ELF-1 (cell line): ENCODE measurements at regions not wholly inside any gene's neighbourhood (a gene's known extent, or its start where the extent isn't known, plus 50 kb on each side); places are given as distances from the start of the nearest gene placed in this dataset.
"Not testable (repeated sequence)": the region's sequence is repeated elsewhere in the genome, so short reads cannot be mapped to it uniquely, and the experiment has no call there.

Source experiments
- DNase-seq: peaks from one replicate; pipeline ENCODE4 v3.0.0-alpha.2; 2016; ENCODE audit warnings: low read depth, low spot score

- DNase-seq, result no peak
Measured at GRCh38 chr2:83282043-83282795, 1176.9 kb downstream of the SUCLG1 start.

GRCh38 chr2:83280391-83280790, 1178.7 kb downstream of the SUCLG1 start:
- DNase-seq, result no peak

- no peak for DNase-seq
Measured at GRCh38 chr2:83273322-83273721, 1185.8 kb downstream of the SUCLG1 start.

- DNase-seq, result no peak
Measured at GRCh38 chr2:83261591-83262136, 1197.4 kb downstream of the SUCLG1 start.

- DNase-seq, result no peak
Measured at GRCh38 chr2:83253848-83254247, 1205.2 kb downstream of the SUCLG1 start.

GRCh38 chr2:83251321-83251872, 1207.7 kb downstream of the SUCLG1 start:
- no peak for DNase-seq

GRCh38 chr2:83245806-83246537, 1213.1 kb downstream of the SUCLG1 start:
- DNase-seq, result not testable (repeated sequence)

GRCh38 chr2:83240611-83241010, 1218.5 kb downstream of the SUCLG1 start:
- DNase-seq, result no peak

GRCh38 chr2:83238111-83238510, 1221.0 kb downstream of the SUCLG1 start:
- no peak for DNase-seq

GRCh38 chr2:83234246-83234645, 1224.8 kb downstream of the SUCLG1 start:
- DNase-seq, result no peak

GRCh38 chr2:83233781-83234180, 1225.3 kb downstream of the SUCLG1 start:
- DNase-seq, result no peak

GRCh38 chr2:83233326-83233725, 1225.8 kb downstream of the SUCLG1 start:
- DNase-seq, result no peak

GRCh38 chr2:83229443-83229842, 1229.6 kb downstream of the SUCLG1 start:
- no peak for DNase-seq

- no peak for DNase-seq
Measured at GRCh38 chr2:83224591-83225200, 1234.4 kb downstream of the SUCLG1 start.

GRCh38 chr2:83221258-83221657, 1237.8 kb downstream of the SUCLG1 start:
- DNase-seq, result no peak

GRCh38 chr2:83217854-83218253, 1241.2 kb downstream of the SUCLG1 start:
- DNase-seq, result no peak

GRCh38 chr2:83196225-83196624, 1262.9 kb downstream of the SUCLG1 start:
- no peak for DNase-seq

GRCh38 chr2:83191316-83191715, 1267.8 kb downstream of the SUCLG1 start:
- DNase-seq, result no peak

- no peak for DNase-seq
Measured at GRCh38 chr2:83186105-83186760, 1272.8 kb downstream of the SUCLG1 start.

- DNase-seq, result not testable (repeated sequence)
Measured at GRCh38 chr2:83180862-83181530, 1278.1 kb downstream of the SUCLG1 start.

GRCh38 chr2:83176539-83176938, 1282.5 kb downstream of the SUCLG1 start:
- DNase-seq, result no peak
